Prostate gland (tissue), 2 donors: ENCODE measurements at regions not wholly inside any gene's neighbourhood (a gene's known extent, or its start where the extent isn't known, plus 50 kb on each side); places are given as distances from the start of the nearest gene placed in this dataset.

Experiments
- DNase-seq: peaks from one replicate; pipeline ENCODE4 v3.0.0-alpha.2; 2019; ENCODE audit warnings: low spot score
- H3K27ac ChIP-seq, 2 donors: fragments of 200-600 bp; sonication (generic); 2 replicates each; pipeline ENCODE4 v1.5.1; 2017 to 2019
- H3K27me3 ChIP-seq: fragments of 200-600 bp; sonication (generic); replicated peaks from 2 replicates; pipeline ENCODE4 v1.5.1; 2019; ENCODE audit not compliant: insufficient read depth
- H3K36me3 ChIP-seq, 2 donors: fragments of 200-600 bp; sonication (generic); 1 replicate in 1 of 2; 2 replicates in 1 of 2; pipeline versions ENCODE4 v1.5.1 to v1.8.1; 2017 to 2019
- H3K4me1 ChIP-seq: fragments of 200-600 bp; sonication (generic); replicated peaks from 2 replicates; pipeline ENCODE4 v1.5.1; 2019
- H3K4me3 ChIP-seq, 2 donors: fragments of 200-600 bp; sonication (generic); 2 replicates each; pipeline ENCODE4 v1.5.1; 2017 to 2019
- H3K9me3 ChIP-seq: fragments of 200-600 bp; sonication (generic); 2 replicates; pipeline ENCODE4 v1.5.1; 2017
- CTCF ChIP-seq, 4 experiments: fragments of 200-600 bp in 2 of 4; fragments of 450-650 bp in 2 of 4; sonication (generic) in 2 of 4; IDR thresholded peaks; 1 replicate in 3 of 4; 2 replicates in 1 of 4; pipeline ENCODE4 v1.5.1; 2016 to 2019; ENCODE audit warnings: antibody characterized with exemption in 4 of 4, mild to moderate bottlenecking in 2 of 4, moderate library complexity in 2 of 4
- POLR2A ChIP-seq: fragments of 450-650 bp; IDR thresholded peaks from one replicate; pipeline ENCODE4 v1.6.1; 2016; ENCODE audit warnings: antibody characterized with exemption, mild to moderate bottlenecking
- POLR2AphosphoS5 ChIP-seq: sonication (generic); formaldehyde crosslinking; IDR thresholded peaks from one replicate; pipeline ENCODE4 v1.6.1; 2017; ENCODE audit warnings: antibody characterized with exemption
- WGBS: methylation state at CpG from one replicate; pipeline ENCODE4 v1.1.5; 2018; 5-methylcytosine and 5-hydroxymethylcytosine counted together
- intact Hi-C: fragments of 100-400 bp; cut with DNase I; formaldehyde crosslinking; loops from one replicate; pipeline ENCODE4 v1.14.2; 2022

- Histone ChIP-seq H3K9me3 (no peaks in the 10 kb centered on the region), H3K4me1 (no peaks in the 10 kb centered on the region), H3K27ac (no peak overlapping the region), H3K36me3 (no peaks in the 10 kb centered on the region), H3K27me3 (no peaks in the 10 kb centered on the region), H3K4me3 (no peak overlapping the region)
- intact Hi-C loops: no loop called here
- WGBS: 81% methylated on average over 2 of the region's 2 CpGs
- TF ChIP-seq CTCF (IDR thresholded peaks at IDR 0.05) (no peak), POLR2A (no peak), POLR2AphosphoS5 (no peak)
- DNase-seq: no peak
Observed at GRCh38 chr5:96197347-96197746, 235.7 kb upstream of the ELL2 start.

GRCh38 chr5:96196890-96197289, 235.2 kb upstream of the ELL2 start:
- H3K9me3 ChIP-seq: no peaks in the 10 kb centered on the region
- no peak for DNase-seq
- H3K4me1 ChIP-seq: no peaks in the 10 kb centered on the region

GRCh38 chr5:96196407-96196806, 234.8 kb upstream of the ELL2 start:
- H3K27me3 ChIP-seq: no peaks in the 10 kb centered on the region
- DNase-seq: no peak
- H3K4me3 ChIP-seq: no peak overlapping the region
- H3K4me1 ChIP-seq: no peaks in the 10 kb centered on the region
- intact Hi-C loops: no loop called here
- H3K27ac ChIP-seq: no peak overlapping the region
- no peaks in the 10 kb centered on the region for H3K9me3 ChIP-seq
- no peaks in the 10 kb centered on the region for H3K36me3 ChIP-seq
- no peak for TF ChIP-seq POLR2A
- TF ChIP-seq POLR2AphosphoS5: no peak
- no peak for TF ChIP-seq CTCF (IDR thresholded peaks at IDR 0.05)
- WGBS: 87% methylated on average over 4 of the region's 4 CpGs

More at GRCh38 chr5:96196890-96197289, 235.2 kb upstream of the ELL2 start:
- Histone ChIP-seq H3K27me3 (no peaks in the 10 kb centered on the region), H3K27ac (no peak overlapping the region), H3K4me3 (no peak overlapping the region), H3K36me3 (no peaks in the 10 kb centered on the region)
- TF ChIP-seq CTCF (IDR thresholded peaks at IDR 0.05) (no peak), POLR2A (no peak), POLR2AphosphoS5 (no peak)
- intact Hi-C loops: no loop called here
- WGBS: 79% methylated on average over 1 of the region's 1 CpG

GRCh38 chr5:96195123-96195522, 233.5 kb upstream of the ELL2 start:
- 40% methylated on average over 1 of the region's 1 CpG for WGBS
- no peaks in the 10 kb centered on the region for H3K36me3 ChIP-seq
- TF ChIP-seq CTCF (IDR thresholded peaks at IDR 0.05) (no peak), POLR2A (no peak), POLR2AphosphoS5 (no peak)
- DNase-seq: no peak
- no peak overlapping the region for H3K4me3 ChIP-seq
- H3K4me1 ChIP-seq: no peaks in the 10 kb centered on the region
- no peaks in the 10 kb centered on the region for H3K9me3 ChIP-seq
- H3K27ac ChIP-seq: no peak overlapping the region
- H3K27me3 ChIP-seq: no peaks in the 10 kb centered on the region
- intact Hi-C loops: no loop called here

GRCh38 chr5:96194593-96194992, 232.9 kb upstream of the ELL2 start:
- TF ChIP-seq POLR2A (no peak), POLR2AphosphoS5 (no peak), CTCF (IDR thresholded peaks at IDR 0.05) (no peak)

More at GRCh38 chr5:96194593-96194992, 232.9 kb upstream of the ELL2 start:
- Histone ChIP-seq H3K27me3 (no peaks in the 10 kb centered on the region), H3K4me1 (no peaks in the 10 kb centered on the region), H3K4me3 (no peak overlapping the region), H3K27ac (no peak overlapping the region), H3K9me3 (no peaks in the 10 kb centered on the region), H3K36me3 (no peaks in the 10 kb centered on the region)
- intact Hi-C loops: no loop called here
- DNase-seq: no peak
